IMR-90 (cell line): ENCODE measurements at regions not wholly inside any gene's neighbourhood (a gene's known extent, or its start where the extent isn't known, plus 50 kb on each side); places are given as distances from the start of the nearest gene placed in this dataset.

ENCODE experiments used
- ATAC-seq: fragments of 200-7000 bp; cut with Tn5 transposase; 2 replicates; pipeline ENCODE4 v1.9.1; 2020; ENCODE audit warnings: low read depth, mild to moderate bottlenecking, moderate library complexity
- BruUV-seq: library from RNA; stranded (reverse); fragments of 400-500 nt; replicated peaks from 2 replicates; lab custom pipeline; 2021; lab: Mats Ljungman, UMichigan
- CTCF ChIA-PET: fragments of 300-600 bp; formaldehyde crosslinking; extraction: SDS; loops from one replicate; lab custom pipeline; 2021; ENCODE audit warnings: antibody characterized with exemption; lab: Yijun Ruan, JAX
- POLR2A ChIA-PET: fragments of 300-600 bp; sonication (Branson Sonifier 250); formaldehyde crosslinking; loops from one replicate; lab custom pipeline; 2022; ENCODE audit warnings: antibody characterized with exemption; ENCODE audit not compliant: unreplicated experiment; lab: Charles Lee
- DNase-seq: peaks from one replicate; pipeline ENCODE4 v3.0.0; 2013
- H2AFZ ChIP-seq: replicated peaks from 2 replicates; pipeline ENCODE3; 2013; ENCODE audit warnings: low read length, mild to moderate bottlenecking; ENCODE audit not compliant: poor library complexity
- H2AK5ac ChIP-seq: 2 replicates; pipeline ENCODE4 v1.6.1; 2013; ENCODE audit warnings: low read depth, low read length, inconsistent platforms
- H2AK9ac ChIP-seq: replicated peaks from 2 replicates; pipeline ENCODE3; 2013; ENCODE audit warnings: mild to moderate bottlenecking, low read depth, low read length, moderate library complexity; ENCODE audit not compliant: poor library complexity
- H2BK120ac ChIP-seq: 2 replicates; pipeline ENCODE4 v1.6.1; 2013; ENCODE audit warnings: low read depth, low read length, inconsistent platforms
- H2BK15ac ChIP-seq: 3 replicates; pipeline ENCODE4 v1.6.1; 2013; ENCODE audit warnings: low read depth, low read length, inconsistent platforms
- H2BK20ac ChIP-seq: 2 replicates; pipeline ENCODE4 v1.6.1; 2013; ENCODE audit warnings: low read depth, mild to moderate bottlenecking, inconsistent platforms, low read length, moderate library complexity
- H2BK5ac ChIP-seq: 2 replicates; pipeline ENCODE4 v1.6.1; 2013; ENCODE audit warnings: mild to moderate bottlenecking, low read depth, low read length, inconsistent platforms; ENCODE audit not compliant: poor library complexity, severe bottlenecking
- H3K14ac ChIP-seq: replicated peaks from 2 replicates; pipeline ENCODE4 v1.6.1; 2013; ENCODE audit warnings: low read depth, low read length, inconsistent platforms
- H3K18ac ChIP-seq: 2 replicates; pipeline ENCODE4 v1.6.1; 2013; ENCODE audit warnings: low read depth, low read length, control low read depth
- H3K23ac ChIP-seq: 2 replicates; pipeline ENCODE4 v1.6.1; 2013; ENCODE audit warnings: low read depth, low read length, inconsistent platforms
- H3K27ac ChIP-seq: 2 replicates; pipeline ENCODE4 v1.5.1; 2013; ENCODE audit warnings: mild to moderate bottlenecking, control low read depth, low read length; ENCODE audit not compliant: insufficient read depth
- H3K27me3 ChIP-seq: 2 replicates; pipeline ENCODE4 v1.6.1; 2013; ENCODE audit warnings: low read length; ENCODE audit not compliant: control insufficient read depth, insufficient read depth
- H3K36me3 ChIP-seq: 2 replicates; pipeline ENCODE4 v1.6.1; 2013; ENCODE audit warnings: low read length, mixed read lengths; ENCODE audit not compliant: control insufficient read depth, insufficient read depth
- H3K4ac ChIP-seq: 2 replicates; pipeline ENCODE4 v1.6.1; 2013; ENCODE audit warnings: low read depth, low read length, inconsistent platforms
- H3K4me1 ChIP-seq: 2 replicates; pipeline ENCODE4 v1.6.1; 2013; ENCODE audit warnings: low read length, mixed read lengths; ENCODE audit not compliant: control insufficient read depth, insufficient read depth
- H3K4me2 ChIP-seq: 2 replicates; pipeline ENCODE4 v1.6.1; 2013; ENCODE audit warnings: low read depth, mild to moderate bottlenecking, control low read depth, low read length, moderate library complexity
- H3K4me3 ChIP-seq: 2 replicates; pipeline ENCODE4 v1.5.1; 2013; ENCODE audit warnings: low read depth, mild to moderate bottlenecking, control low read depth, low read length, moderate library complexity; ENCODE audit not compliant: insufficient read depth
- H3K56ac ChIP-seq: 2 replicates; pipeline ENCODE4 v1.6.1; 2013; ENCODE audit warnings: low read length, inconsistent platforms; ENCODE audit not compliant: insufficient read depth; ENCODE audit errors: extremely low read depth
- H3K79me1 ChIP-seq, 2 experiments: 2 replicates each; pipeline ENCODE4 v1.6.1; 2013; ENCODE audit warnings: low read length in 2 of 2, inconsistent platforms in 1 of 2, low read depth in 1 of 2
- H3K9ac ChIP-seq: 2 replicates; pipeline ENCODE4 v1.6.1; 2013; ENCODE audit warnings: low read depth, low read length, control low read depth
- H3K9me1 ChIP-seq: 2 replicates; pipeline ENCODE4 v1.6.1; 2013; ENCODE audit warnings: low read length, inconsistent platforms; ENCODE audit not compliant: insufficient read depth
- H3K9me3 ChIP-seq: 2 replicates; pipeline ENCODE4 v1.6.1; 2013; ENCODE audit warnings: low read length; ENCODE audit not compliant: control insufficient read depth, insufficient read depth
- H4K20me1 ChIP-seq: 2 replicates; pipeline ENCODE4 v1.6.1; 2013; ENCODE audit warnings: low read length, inconsistent platforms; ENCODE audit not compliant: insufficient read depth
- H4K5ac ChIP-seq: 2 replicates; pipeline ENCODE4 v1.6.1; 2013; ENCODE audit warnings: mild to moderate bottlenecking, low read depth, low read length, control low read depth
- H4K8ac ChIP-seq, 2 experiments: 2 replicates each; pipeline ENCODE4 v1.6.1; 2013; ENCODE audit warnings: low read depth in 2 of 2, low read length in 2 of 2, control low read depth in 1 of 2, inconsistent platforms in 1 of 2
- H4K91ac ChIP-seq: 2 replicates; pipeline ENCODE4 v1.6.1; 2013; ENCODE audit warnings: low read depth, low read length, inconsistent platforms; ENCODE audit not compliant: insufficient read depth
- CHD1 ChIP-seq: IDR thresholded peaks from 2 replicates; pipeline ENCODE4 v1.6.1; 2012; ENCODE audit warnings: low read depth, low read length, improper control_type of control experiment
- MAFK ChIP-seq: IDR thresholded peaks from 2 replicates; pipeline ENCODE4 v1.6.1; 2012; ENCODE audit warnings: low read depth, low read length, improper control_type of control experiment
- USF2 ChIP-seq: fragments of 150-350 bp; IDR thresholded peaks from 2 replicates; pipeline ENCODE4 v1.6.1; 2017; ENCODE audit warnings: mild to moderate bottlenecking, antibody characterized with exemption, low read length, low read depth
- WGBS, 2 experiments: methylation state at CpG; one replicate each; pipeline versions ENCODE4 v1.1.5 to v1.1.7; 2013; ENCODE audit warnings: missing lambda C conversion rate in 2 of 2; ENCODE audit not compliant: insufficient read length in 1 of 2; ENCODE audit errors: extremely low coverage in 2 of 2; 5-methylcytosine and 5-hydroxymethylcytosine counted together
- dilution Hi-C: fragments of 300-500 bp; cut with HindIII; formaldehyde crosslinking; loops from one replicate; pipeline ENCODE4 v1.14.3; 2018; ENCODE audit warnings: low sequenced_read_pairs; ENCODE audit not compliant: unreplicated experiment
- in situ Hi-C: fragments of 300-500 bp; cut with MboI; formaldehyde crosslinking; loops from 3 replicates; pipeline ENCODE4 v1.14.3; 2019; ENCODE audit warnings: low sequenced_read_pairs, inconsistent platforms, mixed read lengths
- intact Hi-C: fragments of 100-400 bp; cut with micrococcal nuclease; formaldehyde crosslinking; loops from 2 replicates; pipeline ENCODE4 v1.10.0; 2022

- ATAC-seq = no peak
- no peaks in the 10 kb centered on the region for H3K9me3 ChIP-seq
- H3K4ac ChIP-seq = no peak overlapping the region
- no peaks in the 10 kb centered on the region for H3K79me1 ChIP-seq
- H2AK5ac ChIP-seq = no peak overlapping the region
- no peak overlapping the region for H2BK5ac ChIP-seq
- peaks cover 5% of the 10 kb centered on the region for H3K27me3 ChIP-seq
- TF ChIP-seq CHD1 = no peak
- TF ChIP-seq MAFK = no peak
- TF ChIP-seq USF2 = no peak
- no peak overlapping the region for H4K91ac ChIP-seq
- no peak overlapping the region for H3K56ac ChIP-seq
- H3K9me1 ChIP-seq = no peaks in the 10 kb centered on the region
- no peak for DNase-seq
- no peak overlapping the region for H2BK15ac ChIP-seq
- WGBS, 2 experiments = no CpG with 5 or more reads among the region's 1 CpG
- H3K14ac ChIP-seq = no peak overlapping the region
- intact Hi-C loops (no loop called here), in situ Hi-C loops (no loop called here), dilution Hi-C loops (no loop called here)
- no peak overlapping the region for H3K27ac ChIP-seq
- CTCF ChIA-PET = no interaction called here
- no peak overlapping the region for H4K5ac ChIP-seq
- H3K4me2 ChIP-seq = no peak overlapping the region
- H3K9ac ChIP-seq = no peak overlapping the region
- H2BK20ac ChIP-seq = no peak overlapping the region
- no peak overlapping the region for H4K8ac ChIP-seq
- no peaks in the 10 kb centered on the region for H3K4me1 ChIP-seq
- H4K20me1 ChIP-seq = no peaks in the 10 kb centered on the region
- H3K36me3 ChIP-seq = no peaks in the 10 kb centered on the region
- POLR2A ChIA-PET = no interaction called here
- H3K18ac ChIP-seq = no peak overlapping the region
- no peak overlapping the region for H2AK9ac ChIP-seq
- H2AFZ ChIP-seq = no peak overlapping the region
- H3K23ac ChIP-seq = no peak overlapping the region
- H2BK120ac ChIP-seq = no peak overlapping the region
- no peak overlapping the region for H3K4me3 ChIP-seq
- BruUV-seq = no TSS peak
These were observed 57.5 kb upstream of the FCN1 start for GRCh38 chr9:134975253-134975652.
